Tibial nerve (tissue), 4 donors: ENCODE measurements at regions not wholly inside any gene's neighbourhood (a gene's known extent, or its start where the extent isn't known, plus 50 kb on each side); places are given as distances from the start of the nearest gene placed in this dataset.

Source experiments
- DNase-seq, 2 donors: peaks; one replicate each; pipeline ENCODE4 v3.0.0-alpha.2; 2019; ENCODE audit warnings: low spot score in 2 of 2
- H3K27ac ChIP-seq, 4 donors: fragments of 200-600 bp; sonication (generic) in 3 of 4; one replicate each; pipeline ENCODE4 v1.5.1; 2017 to 2019; ENCODE audit warnings: mild to moderate bottlenecking in 1 of 4
- H3K27me3 ChIP-seq, 2 donors: fragments of 200-600 bp; sonication (generic) in 1 of 2; one replicate each; pipeline versions ENCODE4 v1.5.1 to v1.6.0; 2017 to 2019
- H3K36me3 ChIP-seq, 3 donors: fragments of 200-600 bp; sonication (generic); one replicate each; pipeline ENCODE4 v1.5.1; 2018 to 2019
- H3K4me1 ChIP-seq, 4 donors: fragments of 200-600 bp; sonication (generic) in 3 of 4; one replicate each; pipeline ENCODE4 v1.5.1; 2017 to 2019
- H3K4me3 ChIP-seq, 4 donors: fragments of 200-600 bp; sonication (generic) in 3 of 4; one replicate each; pipeline ENCODE4 v1.5.1; 2017 to 2019; ENCODE audit warnings: mild to moderate bottlenecking in 1 of 4, moderate library complexity in 1 of 4
- H3K9me3 ChIP-seq, 4 donors: fragments of 200-600 bp; sonication (generic) in 3 of 4; one replicate each; pipeline ENCODE4 v1.5.1; 2017 to 2019
- CTCF ChIP-seq, 5 experiments: fragments of 200-600 bp in 3 of 5; fragments of 450-650 bp in 2 of 5; sonication (generic) in 3 of 5; IDR thresholded peaks; one replicate each; pipeline ENCODE4 v1.5.1; 2016 to 2019; ENCODE audit warnings: antibody characterized with exemption in 5 of 5, mild to moderate bottlenecking in 3 of 5, moderate library complexity in 2 of 5
- EP300 ChIP-seq, 2 donors: sonication (generic); formaldehyde crosslinking; IDR thresholded peaks; one replicate each; pipeline ENCODE4 v1.6.1; 2017; ENCODE audit warnings: antibody characterized with exemption in 2 of 2, mild to moderate bottlenecking in 1 of 2
- POLR2A ChIP-seq, 2 donors: fragments of 450-650 bp; IDR thresholded peaks; one replicate each; pipeline ENCODE4 v1.6.1; 2017; ENCODE audit warnings: antibody characterized with exemption in 2 of 2, mild to moderate bottlenecking in 2 of 2, moderate library complexity in 2 of 2
- WGBS, 2 donors: methylation state at CpG; one replicate each; pipeline ENCODE4 v1.1.5; 2018; 5-methylcytosine and 5-hydroxymethylcytosine counted together

DNA sequence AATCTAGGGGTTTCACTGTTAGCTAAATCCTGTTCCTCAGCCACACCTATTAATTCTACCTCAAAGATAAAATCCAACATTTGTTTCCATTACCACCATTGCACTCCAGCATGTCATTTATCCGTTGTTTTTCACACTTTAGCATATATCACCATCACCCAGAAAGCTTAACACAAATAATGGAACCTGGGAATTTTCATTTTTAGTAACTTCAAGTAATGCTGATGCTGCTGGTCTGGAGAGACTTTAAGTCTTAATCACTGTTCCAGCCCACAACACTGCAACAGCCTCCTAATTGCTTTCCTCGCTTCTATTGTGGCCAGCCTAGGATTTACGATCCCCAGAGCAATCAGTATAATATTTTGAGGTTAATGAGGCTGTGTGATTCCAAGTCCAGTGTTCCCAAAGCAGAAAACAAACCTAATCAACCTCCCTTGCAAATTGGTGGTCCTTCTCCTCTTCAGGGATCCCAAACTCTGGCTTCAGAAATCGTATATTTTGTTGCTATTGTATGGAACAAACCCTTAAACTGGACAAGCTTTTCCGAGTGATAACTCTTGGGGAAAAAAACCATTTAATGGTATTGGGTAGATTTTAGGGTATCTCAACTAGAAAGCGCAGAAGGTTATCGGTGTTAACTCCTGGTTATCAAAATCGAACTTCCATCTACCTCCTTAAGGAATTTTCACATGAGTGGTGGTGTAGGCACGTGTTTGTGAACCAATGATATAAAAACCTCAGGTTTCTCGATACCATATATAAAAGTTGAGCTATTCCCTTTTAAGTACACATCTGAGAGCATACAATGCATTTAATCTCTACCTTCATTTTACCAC lies 50.0 kb upstream of the BOLA1 start:
- no peaks in the 10 kb centered on the region for H3K27me3 ChIP-seq
- peak overlapping the region in 3 of 4 donors; percentile 25 to 51 (median 43) for H3K4me3 ChIP-seq
- no peaks in the 10 kb centered on the region for H3K9me3 ChIP-seq
- H3K4me1 ChIP-seq: peaks cover 3 to 36% (median 15%) of the 10 kb centered on the region in 4 donors
- DNase-seq: peak in 1 of 2 donors; percentile 2
- no peak for TF ChIP-seq POLR2A (IDR thresholded peaks at IDR 0.05)
- TF ChIP-seq CTCF (IDR thresholded peaks at IDR 0.05): no peak
- no peak for TF ChIP-seq EP300 (IDR thresholded peaks at IDR 0.05)
- WGBS, 2 donors: 20 to 25% methylated on average over 10 of the region's 10 CpGs
- H3K36me3 ChIP-seq: peaks cover 0 to 13% (median 0%) of the 10 kb centered on the region in 3 donors
- peak overlapping the region in 2 of 4 donors; percentile 71 to 78 for H3K27ac ChIP-seq
